Lung (tissue), 11 donors: ENCODE measurements at regions not wholly inside any gene's neighbourhood (a gene's known extent, or its start where the extent isn't known, plus 50 kb on each side); places are given as distances from the start of the nearest gene placed in this dataset.
"Not testable (repeated sequence)": the region's sequence is repeated elsewhere in the genome, so short reads cannot be mapped to it uniquely, and the experiment has no call there.

ENCODE experiments used
- ATAC-seq: fragments of 200-7000 bp; cut with Tn5 transposase; one replicate; pipeline ENCODE4 v1.9.1; 2020; ENCODE audit warnings: moderate number of reproducible peaks; ENCODE audit not compliant: insufficient read depth, low FRiP score
- DNase-seq, 3 donors: peaks; one replicate each; pipeline ENCODE4 v3.0.0-alpha.2; 2013 to 2017
- H3K27ac ChIP-seq, 2 donors: one replicate each; pipeline ENCODE4 v1.5.1; 2013; ENCODE audit warnings: mild to moderate bottlenecking in 2 of 2, moderate library complexity in 2 of 2, control low read depth in 1 of 2, inconsistent platforms in 1 of 2, low read depth in 1 of 2, low read length in 1 of 2
- H3K27me3 ChIP-seq, 3 donors: one replicate each; pipeline ENCODE4 v1.5.1; 2013; ENCODE audit warnings: low read length in 2 of 3; ENCODE audit not compliant: control insufficient read depth in 3 of 3, insufficient read depth in 3 of 3
- H3K36me3 ChIP-seq, 4 donors: one replicate each; pipeline ENCODE4 v1.5.1; 2013; ENCODE audit warnings: low read length in 4 of 4, mild to moderate bottlenecking in 1 of 4, moderate library complexity in 1 of 4; ENCODE audit not compliant: control insufficient read depth in 4 of 4, insufficient read depth in 4 of 4
- H3K4me1 ChIP-seq, 5 donors: one replicate each; pipeline ENCODE4 v1.5.1; 2013; ENCODE audit warnings: low read length in 5 of 5, mild to moderate bottlenecking in 2 of 5, moderate library complexity in 1 of 5; ENCODE audit not compliant: control insufficient read depth in 5 of 5, insufficient read depth in 5 of 5
- H3K4me3 ChIP-seq: one replicate; pipeline ENCODE4 v1.5.1; 2013; ENCODE audit warnings: mild to moderate bottlenecking, control low read depth, moderate library complexity
- H3K9ac ChIP-seq, 2 donors: one replicate each; pipeline ENCODE4 v1.5.1; 2013; ENCODE audit warnings: low read length in 2 of 2, control low read depth in 1 of 2; ENCODE audit not compliant: insufficient read depth in 1 of 2
- H3K9me3 ChIP-seq, 4 donors: one replicate each; pipeline ENCODE4 v1.5.1; 2013; ENCODE audit warnings: low read length in 3 of 4, mild to moderate bottlenecking in 1 of 4, moderate library complexity in 1 of 4; ENCODE audit not compliant: control insufficient read depth in 4 of 4, insufficient read depth in 3 of 4
- CTCF ChIP-seq: IDR thresholded peaks from 2 replicates; pipeline ENCODE4 v1.5.1; 2012; ENCODE audit warnings: mild to moderate bottlenecking; ENCODE audit errors: control extremely low read depth, extremely low read depth
- WGBS, 2 donors: extraction: QIAGEN DNeasy Blood & Tissue Kit; methylation state at CpG; one replicate each; pipeline ENCODE4 v1.1.7; 2013; 5-methylcytosine and 5-hydroxymethylcytosine counted together
- donor health status: control.
- donor health status: control.
- donor health status: Bipolar disorder and iron deficiency.
- donor health status: healthy.
- donor health status: DM: yes; HTN: yes; CAD: no.

- ATAC-seq (no peak), DNase-seq (peak in 2 of 3 donors; percentile 71 to 73)
- no peak overlapping the region for H3K9ac ChIP-seq
Observed at GRCh38 chr12:25801734-25802133, 156.7 kb upstream of the RASSF8 start.

GRCh38 chr12:25802143-25802542, 156.3 kb upstream of the RASSF8 start:
- no peak for TF ChIP-seq CTCF
- no peaks in the 10 kb centered on the region for H3K36me3 ChIP-seq
- no peak overlapping the region for H3K4me3 ChIP-seq
- H3K9ac ChIP-seq, result no peak overlapping the region
- no peak overlapping the region for H3K27ac ChIP-seq
- DNase-seq (no peak), ATAC-seq (no peak)
- H3K27me3 ChIP-seq, result no peaks in the 10 kb centered on the region
- no peaks in the 10 kb centered on the region for H3K9me3 ChIP-seq
- H3K4me1 ChIP-seq, result peaks cover 0 to 5% (median 0%) of the 10 kb centered on the region in 5 donors

More at GRCh38 chr12:25801734-25802133, 156.7 kb upstream of the RASSF8 start:
- Histone ChIP-seq H3K4me1 (peaks cover 0 to 5% (median 0%) of the 10 kb centered on the region in 5 donors), H3K4me3 (no peak overlapping the region), H3K36me3 (no peaks in the 10 kb centered on the region), H3K27me3 (no peaks in the 10 kb centered on the region), H3K9me3 (no peaks in the 10 kb centered on the region), H3K27ac (no peak overlapping the region)
- 61 to 85% methylated on average over 1 of the region's 1 CpG for WGBS, 2 donors
- TF ChIP-seq CTCF, result no peak

GRCh38 chr12:25803029-25803664, 155.3 kb upstream of the RASSF8 start:
- H3K36me3 ChIP-seq, H3K4me3 ChIP-seq, H3K27me3 ChIP-seq, H3K9ac ChIP-seq, DNase-seq, H3K27ac ChIP-seq, ATAC-seq, H3K4me1 ChIP-seq, H3K9me3 ChIP-seq: not testable (repeated sequence)
- WGBS, 2 donors, result 95 to 97% methylated on average over 13 of the region's 13 CpGs

- H3K27me3 ChIP-seq, result not testable (repeated sequence)
- WGBS, 2 donors, result 65 to 77% methylated on average over 4 of the region's 4 CpGs
Observed at GRCh38 chr12:25804286-25804685, 154.2 kb upstream of the RASSF8 start.

More at GRCh38 chr12:25804286-25804685, 154.2 kb upstream of the RASSF8 start:
- H3K27ac ChIP-seq, DNase-seq, H3K36me3 ChIP-seq, ATAC-seq, H3K4me1 ChIP-seq, H3K4me3 ChIP-seq, H3K9me3 ChIP-seq, H3K9ac ChIP-seq: not testable (repeated sequence)
